HUES6 (cell line): ENCODE measurements at regions not wholly inside any gene's neighbourhood (a gene's known extent, or its start where the extent isn't known, plus 50 kb on each side); places are given as distances from the start of the nearest gene placed in this dataset.

Source experiments
- H3K27ac ChIP-seq: 2 replicates; pipeline ENCODE4 v1.7.0; 2013; ENCODE audit warnings: low read depth, mild to moderate bottlenecking, low read length, inconsistent platforms
- H3K27me3 ChIP-seq: 2 replicates; pipeline ENCODE4 v1.6.1; 2013; ENCODE audit warnings: low read length; ENCODE audit not compliant: control insufficient read depth, insufficient read depth
- H3K36me3 ChIP-seq: 2 replicates; pipeline ENCODE4 v1.6.1; 2013; ENCODE audit warnings: low read length; ENCODE audit not compliant: control insufficient read depth, insufficient read depth
- H3K4me1 ChIP-seq: 2 replicates; pipeline ENCODE4 v1.6.1; 2013; ENCODE audit warnings: low read length; ENCODE audit not compliant: control insufficient read depth, insufficient read depth
- H3K4me3 ChIP-seq: 2 replicates; pipeline ENCODE4 v1.5.1; 2013; ENCODE audit warnings: low read depth, low read length
- H3K9ac ChIP-seq: one replicate; pipeline ENCODE4 v1.6.1; 2013; ENCODE audit warnings: mild to moderate bottlenecking, low read length
- H3K9me3 ChIP-seq: 2 replicates; pipeline ENCODE4 v1.6.1; 2013; ENCODE audit warnings: low read depth, low read length; ENCODE audit not compliant: control insufficient read depth, insufficient read depth

- H3K4me3 ChIP-seq = no peak overlapping the region
- no peak overlapping the region for H3K27ac ChIP-seq
- no peaks in the 10 kb centered on the region for H3K36me3 ChIP-seq
- no peaks in the 10 kb centered on the region for H3K27me3 ChIP-seq
- no peaks in the 10 kb centered on the region for H3K9me3 ChIP-seq
- no peaks in the 10 kb centered on the region for H3K4me1 ChIP-seq
- H3K9ac ChIP-seq = no peak overlapping the region
Observed at GRCh38 chr4:173859091-173859713, 329.2 kb upstream of the HAND2 start.

GRCh38 chr4:173858471-173858870, 328.4 kb upstream of the HAND2 start:
- Histone ChIP-seq H3K27ac (no peak overlapping the region), H3K36me3 (no peaks in the 10 kb centered on the region), H3K9me3 (no peaks in the 10 kb centered on the region), H3K4me1 (no peaks in the 10 kb centered on the region), H3K4me3 (no peak overlapping the region), H3K27me3 (no peaks in the 10 kb centered on the region), H3K9ac (no peak overlapping the region)

GRCh38 chr4:173857828-173858227, 327.8 kb upstream of the HAND2 start:
- H3K27me3 ChIP-seq = no peaks in the 10 kb centered on the region
- no peaks in the 10 kb centered on the region for H3K4me1 ChIP-seq
- H3K36me3 ChIP-seq = no peaks in the 10 kb centered on the region
- H3K9me3 ChIP-seq = no peaks in the 10 kb centered on the region
- H3K9ac ChIP-seq = no peak overlapping the region
- no peak overlapping the region for H3K4me3 ChIP-seq
- no peak overlapping the region for H3K27ac ChIP-seq

GRCh38 chr4:173855015-173855414, 325.0 kb upstream of the HAND2 start:
- H3K27me3 ChIP-seq = no peaks in the 10 kb centered on the region
- H3K4me1 ChIP-seq = no peaks in the 10 kb centered on the region
- H3K36me3 ChIP-seq = no peaks in the 10 kb centered on the region
- no peak overlapping the region for H3K9ac ChIP-seq
- no peak overlapping the region for H3K4me3 ChIP-seq
- no peaks in the 10 kb centered on the region for H3K9me3 ChIP-seq
- no peak overlapping the region for H3K27ac ChIP-seq

- no peaks in the 10 kb centered on the region for H3K4me1 ChIP-seq
- H3K27me3 ChIP-seq = no peaks in the 10 kb centered on the region
- H3K36me3 ChIP-seq = no peaks in the 10 kb centered on the region
- H3K9me3 ChIP-seq = no peaks in the 10 kb centered on the region
- H3K27ac ChIP-seq = no peak overlapping the region
- H3K4me3 ChIP-seq = no peak overlapping the region
- no peak overlapping the region for H3K9ac ChIP-seq
Observed at GRCh38 chr4:173852775-173853174, 322.7 kb upstream of the HAND2 start.

GRCh38 chr4:173845580-173845979, 315.6 kb upstream of the HAND2 start:
- no peak overlapping the region for H3K9ac ChIP-seq
- no peak overlapping the region for H3K27ac ChIP-seq
- H3K27me3 ChIP-seq = no peaks in the 10 kb centered on the region
- no peaks in the 10 kb centered on the region for H3K36me3 ChIP-seq
- H3K9me3 ChIP-seq = peaks cover 12% of the 10 kb centered on the region
- no peak overlapping the region for H3K4me3 ChIP-seq
- H3K4me1 ChIP-seq = no peaks in the 10 kb centered on the region

GRCh38 chr4:173839865-173840264, 309.8 kb upstream of the HAND2 start:
- Histone ChIP-seq H3K9me3 (peaks cover 12% of the 10 kb centered on the region), H3K4me3 (no peak overlapping the region), H3K4me1 (no peaks in the 10 kb centered on the region), H3K27me3 (no peaks in the 10 kb centered on the region), H3K36me3 (no peaks in the 10 kb centered on the region), H3K9ac (no peak overlapping the region), H3K27ac (no peak overlapping the region)

- no peaks in the 10 kb centered on the region for H3K4me1 ChIP-seq
- H3K36me3 ChIP-seq = no peaks in the 10 kb centered on the region
- no peak overlapping the region for H3K4me3 ChIP-seq
- H3K27ac ChIP-seq = no peak overlapping the region
- H3K27me3 ChIP-seq = no peaks in the 10 kb centered on the region
- H3K9me3 ChIP-seq = peaks cover 8% of the 10 kb centered on the region
- no peak overlapping the region for H3K9ac ChIP-seq
Observed at GRCh38 chr4:173837517-173837916, 307.5 kb upstream of the HAND2 start.

- Histone ChIP-seq H3K27ac (no peak overlapping the region), H3K27me3 (no peaks in the 10 kb centered on the region), H3K4me1 (no peaks in the 10 kb centered on the region), H3K9me3 (no peaks in the 10 kb centered on the region), H3K4me3 (no peak overlapping the region), H3K36me3 (no peaks in the 10 kb centered on the region), H3K9ac (no peak overlapping the region)
Observed at GRCh38 chr4:173835903-173836302, 305.9 kb upstream of the HAND2 start.

GRCh38 chr4:173834151-173834550, 304.1 kb upstream of the HAND2 start:
- Histone ChIP-seq H3K27ac (no peak overlapping the region), H3K9me3 (no peaks in the 10 kb centered on the region), H3K36me3 (no peaks in the 10 kb centered on the region), H3K4me1 (no peaks in the 10 kb centered on the region), H3K9ac (no peak overlapping the region), H3K4me3 (no peak overlapping the region), H3K27me3 (no peaks in the 10 kb centered on the region)

GRCh38 chr4:173829565-173829964, 299.5 kb upstream of the HAND2 start:
- no peaks in the 10 kb centered on the region for H3K27me3 ChIP-seq
- H3K36me3 ChIP-seq = no peaks in the 10 kb centered on the region
- H3K9me3 ChIP-seq = no peaks in the 10 kb centered on the region
- H3K4me1 ChIP-seq = no peaks in the 10 kb centered on the region
- H3K27ac ChIP-seq = no peak overlapping the region
- H3K9ac ChIP-seq = no peak overlapping the region
- H3K4me3 ChIP-seq = no peak overlapping the region

- Histone ChIP-seq H3K9me3 (no peaks in the 10 kb centered on the region), H3K36me3 (no peaks in the 10 kb centered on the region), H3K27me3 (no peaks in the 10 kb centered on the region; the same call in 1 of the 2 replicates), H3K27ac (no peak overlapping the region), H3K9ac (no peak overlapping the region), H3K4me3 (no peak overlapping the region), H3K4me1 (no peaks in the 10 kb centered on the region)
Observed at GRCh38 chr4:173827707-173828106, 297.7 kb upstream of the HAND2 start.
